IPS DF 4.7 (cell line): ENCODE measurements at regions not wholly inside any gene's neighbourhood (a gene's known extent, or its start where the extent isn't known, plus 50 kb on each side); places are given as distances from the start of the nearest gene placed in this dataset.
"Not testable (repeated sequence)": the region's sequence is repeated elsewhere in the genome, so short reads cannot be mapped to it uniquely, and the experiment has no call there.

Experiments
- DNase-seq: peaks from one replicate; pipeline ENCODE4 v3.0.0-alpha.2; 2013; ENCODE audit warnings: low spot score; ENCODE audit errors: extremely low read depth

DNA sequence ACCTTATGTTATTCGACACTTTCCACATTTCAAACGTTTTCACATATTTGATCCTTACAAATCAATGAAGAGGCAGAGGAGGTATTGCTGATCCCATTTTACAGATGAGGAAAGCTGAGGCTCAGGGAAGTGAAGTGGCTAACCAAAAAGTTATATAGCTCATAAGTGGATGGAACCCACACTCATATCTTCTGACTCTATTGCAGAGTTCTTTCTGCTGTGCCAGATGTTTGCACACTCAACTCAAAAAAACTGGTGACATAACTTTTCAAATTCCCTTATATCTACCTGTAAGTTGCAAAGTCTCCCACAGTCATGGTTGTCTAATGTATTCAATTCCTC, 84.0 kb upstream of the SETMAR start:
- DNase-seq = no peak

DNA sequence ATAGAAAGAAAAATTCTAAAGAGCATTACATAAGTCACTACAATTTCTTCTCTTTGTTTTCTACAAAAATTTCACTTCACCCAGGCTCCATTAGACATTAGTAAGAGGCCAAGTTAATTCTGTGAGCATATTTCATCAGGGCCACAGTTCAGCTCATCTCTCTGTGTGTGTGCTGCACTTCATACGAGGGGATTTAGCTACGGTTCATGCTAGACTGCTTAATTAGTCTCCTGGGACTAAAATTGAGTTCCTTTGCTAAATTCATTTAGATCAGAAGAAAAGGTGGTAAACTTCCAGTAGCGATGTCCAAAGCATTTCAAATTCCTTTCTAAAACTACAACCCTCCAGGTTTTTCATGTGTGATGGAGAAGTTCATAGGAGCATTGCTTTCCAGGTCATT, 83.1 kb upstream of the SETMAR start:
- DNase-seq = no peak

DNA sequence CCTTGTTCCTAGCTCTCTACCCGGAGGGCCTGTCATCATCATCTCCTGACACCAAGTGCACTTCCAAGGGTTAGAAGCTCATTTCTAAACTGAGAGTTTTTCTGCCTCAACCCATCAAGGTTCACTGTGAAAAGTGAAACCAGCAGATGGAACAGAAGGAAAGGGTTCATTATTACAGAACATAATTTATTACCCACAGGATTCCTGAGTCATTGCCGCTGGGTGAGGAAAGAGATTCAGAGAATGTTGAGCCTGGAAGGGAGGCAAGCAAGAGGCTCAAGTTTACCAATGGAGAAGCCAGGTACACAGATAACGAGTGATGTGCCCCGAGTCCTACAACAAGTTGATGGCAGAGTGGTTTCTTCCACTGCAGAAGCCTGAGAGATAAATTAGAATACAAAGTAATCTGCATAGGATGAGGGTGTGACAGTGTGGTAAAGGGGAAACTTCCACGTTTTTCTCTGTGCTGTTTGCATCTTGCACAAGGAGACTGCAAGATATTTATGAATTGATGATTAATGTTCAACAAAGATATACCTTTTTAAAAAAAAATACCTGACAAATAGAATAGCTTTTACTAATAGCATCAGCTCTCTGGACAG, 80.5 kb upstream of the SETMAR start:
- DNase-seq = no peak

DNA sequence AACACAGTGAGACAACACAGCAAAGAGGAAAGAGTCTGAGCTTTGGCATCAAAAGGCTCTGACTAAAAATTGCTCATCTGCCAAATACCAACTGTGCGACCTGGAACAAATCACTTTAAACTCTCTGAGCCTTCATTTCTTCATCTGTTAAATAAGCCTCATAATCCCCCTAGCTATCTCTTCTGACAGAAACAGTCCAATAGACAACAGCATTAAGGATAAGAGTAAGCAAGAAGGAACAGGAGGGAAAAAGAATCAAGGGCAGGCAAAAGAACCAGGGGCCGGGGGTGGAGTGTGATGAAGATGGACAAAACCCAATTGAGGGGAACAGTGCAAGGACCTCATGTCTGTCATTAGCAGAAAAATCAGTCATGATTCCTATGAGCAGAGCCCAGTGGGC, 79.4 kb upstream of the SETMAR start:
- no peak for DNase-seq

DNA sequence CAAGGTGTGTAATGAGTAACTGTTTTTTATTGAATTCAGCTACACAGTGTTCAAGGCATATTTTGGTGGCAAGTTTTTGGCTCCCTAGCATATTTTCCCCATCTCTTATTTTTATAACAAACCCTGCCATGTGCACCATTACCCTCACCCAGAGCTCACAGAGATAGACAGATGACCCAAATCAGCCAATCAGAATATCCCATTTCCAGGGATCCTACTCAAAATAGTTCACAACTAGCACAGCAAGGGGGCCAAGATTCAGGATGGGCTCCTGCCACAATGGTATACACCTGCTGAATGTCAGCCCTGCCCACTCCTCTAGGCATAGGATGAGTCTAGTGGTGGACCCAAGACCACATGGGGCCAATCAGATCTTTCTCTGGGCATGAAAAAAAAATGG, 78.8 kb upstream of the SETMAR start:
- no peak for DNase-seq

DNA sequence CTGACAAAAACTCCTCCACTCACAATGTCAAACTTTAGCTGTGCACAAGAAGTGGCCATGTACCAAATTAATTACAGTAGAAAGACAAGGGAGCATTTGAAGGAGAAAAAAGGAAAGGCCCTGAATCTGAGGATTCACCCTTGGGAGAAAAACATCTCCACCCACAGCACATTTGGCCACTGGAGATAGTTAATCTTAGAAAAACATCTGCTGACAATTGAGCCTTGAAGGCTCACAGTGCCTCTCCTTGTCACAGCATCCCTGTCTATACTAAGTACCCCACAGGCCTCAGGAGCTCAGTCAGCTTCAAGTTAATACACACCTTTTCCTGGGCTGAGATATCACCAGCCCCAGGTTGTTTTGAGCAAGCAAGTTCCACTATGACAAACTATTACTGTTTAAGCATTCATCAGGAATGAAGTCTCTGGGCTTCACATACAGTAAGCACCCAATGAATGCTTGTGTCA, 78.1 kb upstream of the SETMAR start:
- DNase-seq = no peak

DNA sequence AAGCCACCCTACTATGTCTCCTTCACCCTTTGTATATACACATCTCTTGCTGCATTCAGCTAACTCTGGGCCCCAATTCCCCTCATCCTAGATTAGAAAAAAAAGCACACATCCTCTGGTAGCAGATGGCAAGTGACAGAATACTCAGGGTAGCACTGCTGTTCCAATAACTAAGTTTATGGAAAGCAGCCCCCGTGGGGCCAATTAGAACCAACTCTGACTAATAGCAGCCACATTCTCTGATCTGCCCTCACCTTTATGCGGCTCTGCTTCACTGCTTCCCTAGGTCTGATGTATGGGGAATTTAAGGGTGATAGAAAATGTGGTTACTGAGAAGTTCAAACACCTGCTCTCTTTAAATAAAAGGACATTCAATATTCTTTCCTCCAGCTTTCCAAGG, 74.9 kb upstream of the SETMAR start:
- DNase-seq = no peak

DNA sequence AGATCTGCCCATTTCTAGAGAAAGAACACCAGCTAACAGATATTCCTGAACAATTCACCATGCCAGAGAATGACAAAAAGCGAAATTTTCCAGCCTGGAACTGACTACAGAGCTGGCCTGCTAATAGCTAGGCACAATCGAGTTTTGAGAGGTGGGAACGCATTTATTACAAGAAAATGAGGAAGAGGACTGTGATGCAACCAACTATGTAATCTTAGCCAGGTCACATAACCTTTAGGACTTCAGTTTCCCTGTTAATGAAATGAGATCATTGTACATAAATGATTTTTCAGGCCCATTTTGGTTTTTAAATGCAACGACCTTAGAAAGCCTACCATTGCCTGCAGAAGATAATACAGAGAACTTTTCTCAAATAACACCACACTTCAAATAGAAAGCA, 72.1 kb upstream of the SETMAR start:
- no peak for DNase-seq

DNA sequence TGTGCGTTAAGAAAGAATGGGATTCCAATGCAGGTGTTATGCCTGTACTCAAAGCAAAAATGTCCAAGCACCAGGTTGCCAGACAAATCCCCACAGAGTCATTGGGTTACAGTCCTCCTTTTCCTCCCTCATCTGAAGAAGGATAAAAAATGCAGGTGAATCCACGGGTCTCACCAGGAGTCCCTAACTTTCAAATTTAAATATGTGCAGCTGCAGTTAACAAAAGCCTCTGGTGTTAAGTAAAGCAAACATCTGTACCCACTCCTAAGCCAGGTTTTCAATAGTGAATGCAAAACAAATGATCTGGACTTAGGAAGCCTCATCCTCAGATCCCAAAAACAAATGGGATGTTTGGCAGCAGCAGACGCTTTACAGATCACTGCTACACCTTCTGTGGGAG, 70.4 kb upstream of the SETMAR start:
- DNase-seq = no peak

DNA sequence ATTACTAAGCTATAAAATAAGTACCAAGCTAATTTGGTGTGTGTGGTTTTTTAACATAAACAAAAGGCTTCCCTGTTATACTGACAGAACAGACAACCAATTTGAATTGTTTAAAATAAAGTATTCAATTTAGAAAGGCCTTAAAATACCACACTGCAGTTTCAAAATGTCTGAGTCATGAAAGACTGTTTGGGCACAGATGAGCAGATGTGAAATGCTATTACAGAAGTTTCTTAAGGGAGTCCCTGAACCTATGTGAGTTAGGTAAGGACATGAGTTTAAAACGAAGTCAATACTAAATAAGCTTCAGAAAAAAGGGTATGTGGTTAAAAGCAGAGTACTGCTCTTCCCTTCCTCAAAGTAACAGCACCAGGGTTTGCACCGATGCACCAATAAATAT, 69.7 kb upstream of the SETMAR start:
- no peak for DNase-seq

DNA sequence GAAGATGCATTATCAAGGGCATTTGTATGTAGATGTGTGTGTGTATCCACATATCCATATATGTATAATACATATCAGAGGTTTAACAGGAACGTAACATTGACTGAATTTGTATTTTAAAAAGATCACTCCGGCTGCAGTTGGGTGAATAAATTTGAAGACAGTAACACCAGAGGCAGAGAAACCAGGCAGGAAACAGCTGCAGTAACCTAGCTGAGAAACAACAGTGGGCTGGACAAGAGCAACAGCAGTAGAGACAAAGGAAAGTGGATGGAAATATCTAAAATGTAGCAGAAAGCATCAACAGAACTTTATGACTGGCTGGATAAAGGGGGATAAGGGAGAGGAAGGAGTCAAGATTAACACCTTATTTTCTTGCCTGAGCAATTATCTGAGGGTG, 68.3 kb upstream of the SETMAR start:
- no peak for DNase-seq

DNA sequence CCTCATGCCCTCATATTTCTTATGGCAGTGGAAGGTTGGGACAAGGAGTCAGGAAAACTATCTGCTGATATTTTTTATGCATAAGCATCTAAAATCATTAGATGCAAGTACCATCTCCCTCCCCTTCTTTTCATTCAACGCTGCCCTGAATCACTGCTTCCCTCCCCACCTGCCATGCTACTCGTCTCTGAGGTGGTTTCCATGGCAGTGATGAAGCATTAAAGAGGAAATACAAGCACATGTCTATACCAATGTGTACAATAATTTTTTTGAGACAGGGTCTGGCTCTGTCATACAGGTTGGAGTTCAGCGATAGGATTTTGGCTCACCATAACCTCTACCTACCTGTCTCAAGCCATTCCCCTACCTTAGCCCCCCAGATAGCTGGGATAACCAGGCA, 67.5 kb upstream of the SETMAR start:
- no peak for DNase-seq

DNA sequence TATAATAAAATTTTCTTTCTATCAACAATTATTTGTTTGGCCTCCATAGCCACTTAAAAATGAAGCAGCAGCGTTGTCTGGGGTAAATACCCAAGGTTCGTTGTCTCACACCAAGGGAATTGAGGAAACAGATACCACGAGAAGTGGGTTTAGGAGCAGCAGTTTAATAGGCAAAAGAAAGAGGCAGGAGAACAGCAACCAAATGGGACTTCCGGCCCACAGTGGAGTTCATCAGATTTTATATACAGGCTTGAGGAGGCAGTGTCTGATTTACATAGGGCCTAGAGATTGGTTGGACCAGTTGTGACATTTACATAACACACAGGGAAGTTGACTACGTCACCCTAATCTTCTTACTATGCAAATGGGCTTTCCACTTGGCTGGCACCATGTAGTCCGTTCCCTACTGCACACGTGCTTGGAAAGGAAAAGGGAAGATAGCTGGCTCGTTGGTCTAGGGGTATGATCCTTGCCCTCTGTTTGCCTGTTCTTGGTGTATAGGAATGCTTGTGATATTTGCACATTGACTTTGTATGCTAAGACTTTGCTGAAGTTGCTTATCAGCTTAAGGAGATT, 61.5 kb upstream of the SETMAR start:
- DNase-seq = no peak

DNA sequence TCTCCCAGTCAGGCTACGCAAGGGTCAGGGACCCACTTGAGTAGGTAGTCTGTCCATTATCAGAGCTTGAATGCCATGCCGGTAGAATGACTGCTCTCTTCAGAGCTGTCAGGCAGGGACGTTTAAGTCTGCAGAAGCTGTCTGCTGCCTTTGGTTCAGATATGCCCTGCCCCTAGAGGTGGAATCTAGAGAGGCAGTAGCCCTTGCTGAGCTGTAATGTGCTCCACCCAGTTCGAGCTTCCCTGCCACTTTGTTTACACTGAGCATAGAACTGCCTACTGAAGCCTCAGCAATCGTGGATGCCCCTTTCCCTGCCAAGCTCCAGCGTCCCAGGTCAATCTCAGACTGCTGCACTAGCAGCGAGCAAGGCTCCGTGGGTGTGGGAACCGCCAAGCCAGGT, 57.5 kb upstream of the SETMAR start:
- DNase-seq = no peak

DNA sequence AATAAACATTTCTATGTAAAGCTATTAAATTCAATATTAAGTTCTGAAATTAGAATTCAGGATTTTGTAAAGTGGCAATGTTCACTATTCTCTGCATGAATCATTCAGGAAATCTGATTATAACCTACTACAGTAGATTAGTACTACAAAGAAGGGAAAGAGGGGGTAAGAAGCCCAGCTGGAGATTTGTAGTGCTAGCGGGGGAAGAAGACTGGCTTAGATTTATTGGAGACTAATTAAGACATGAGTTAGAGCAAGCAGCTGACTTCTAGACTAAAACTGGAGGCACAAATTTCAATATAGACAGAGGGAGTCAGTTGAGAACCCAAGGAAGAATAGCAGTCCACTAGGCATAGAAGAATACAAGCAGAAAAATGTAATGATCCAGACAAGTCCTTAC, 55.8 kb upstream of the SETMAR start:
- DNase-seq = no peak

DNA sequence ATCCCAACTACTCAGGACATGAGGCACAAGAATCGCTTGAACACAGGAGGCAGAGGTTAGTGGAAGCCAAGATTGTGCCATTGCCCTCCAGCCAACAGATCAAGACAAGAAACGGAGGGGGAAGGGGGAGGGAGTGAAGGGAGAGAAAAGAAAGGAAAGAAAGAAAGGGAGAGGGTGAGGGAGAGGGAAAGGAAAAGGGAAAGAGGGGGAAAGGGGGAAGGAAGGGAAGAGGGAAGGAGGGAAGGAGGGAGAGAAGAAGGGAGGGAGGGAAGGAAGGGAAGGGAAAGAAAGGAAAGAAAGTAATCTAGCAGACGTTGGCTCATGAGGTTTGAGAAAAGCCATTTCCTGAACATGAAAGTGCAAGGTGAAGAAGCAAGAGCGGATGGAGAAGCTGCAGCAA, 53.1 kb upstream of the SETMAR start:
- DNase-seq = no peak

DNA sequence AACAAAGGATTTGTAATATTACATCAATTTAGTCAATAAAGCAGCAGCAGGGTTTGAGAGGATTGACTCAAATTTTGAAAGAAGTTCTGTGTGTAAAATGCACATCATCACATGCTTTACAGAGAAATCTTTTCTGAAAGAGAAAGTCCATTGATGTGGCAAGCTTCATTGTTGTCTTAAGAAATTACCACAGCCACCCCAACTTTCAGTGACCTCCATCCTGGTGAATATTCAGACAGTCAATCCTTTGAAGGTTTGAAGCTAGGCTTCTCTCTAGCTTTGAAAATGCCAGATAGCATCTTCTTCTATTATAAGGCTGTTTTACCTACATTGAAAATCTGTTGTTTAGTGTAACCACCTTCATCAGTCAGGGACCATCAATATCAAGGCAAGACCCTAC, 51.8 kb upstream of the SETMAR start:
- no peak for DNase-seq

DNA sequence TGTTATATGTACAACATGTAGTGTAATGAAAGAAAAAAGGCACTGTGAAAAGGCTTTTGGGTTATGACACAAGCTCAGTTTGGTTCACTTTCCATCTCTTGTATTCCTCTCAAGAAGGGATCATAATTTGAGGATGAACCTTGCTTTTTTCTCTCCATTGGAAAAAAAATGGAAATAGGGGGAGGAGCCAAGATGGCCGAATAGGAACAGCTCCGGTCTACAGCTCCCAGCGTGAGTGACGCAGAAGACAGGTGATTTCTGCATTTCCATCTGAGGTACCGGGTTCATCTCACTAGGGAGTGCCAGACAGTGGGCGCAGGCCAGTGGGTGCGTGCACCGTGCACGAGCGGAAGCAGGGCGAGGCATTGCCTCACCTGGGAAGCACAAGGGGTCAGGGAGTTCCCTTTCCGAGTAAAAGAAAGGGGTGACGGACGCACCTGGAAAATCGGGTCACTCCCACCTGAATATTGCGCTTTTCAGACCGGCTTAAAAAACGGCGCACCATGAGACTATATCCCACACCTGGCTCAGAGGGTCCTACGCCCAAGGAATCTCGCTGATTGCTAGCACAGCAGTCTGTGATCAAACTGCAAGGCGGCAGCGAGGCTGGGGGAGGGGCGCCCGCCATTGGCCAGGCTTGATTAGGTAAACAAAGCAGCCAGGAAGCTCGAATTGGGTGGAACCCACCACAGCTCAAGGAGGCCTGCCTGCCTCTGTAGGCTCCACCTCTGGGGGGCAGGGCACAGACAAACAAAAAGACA, 49.9 kb upstream of the SETMAR start:
- not testable (repeated sequence) for DNase-seq
